CD4-positive, CD25-positive, alpha-beta regulatory T cell (primary cell): ENCODE measurements at regions not wholly inside any gene's neighbourhood (a gene's known extent, or its start where the extent isn't known, plus 50 kb on each side); places are given as distances from the start of the nearest gene placed in this dataset.

ENCODE experiments used
- ATAC-seq, 2 donors: fragments of 150-1000 bp; cut with Tn5 transposase; one replicate each; pipeline ENCODE4 v1.10.0; 2021; ENCODE audit warnings: low read depth in 2 of 2, moderate number of reproducible peaks in 2 of 2, moderate library complexity in 1 of 2
- DNase-seq, 3 donors: peaks; one replicate each; pipeline versions ENCODE4 v3.0.0 to v3.0.0-alpha.2; 2012 to 2022; ENCODE audit warnings: mixed read lengths in 1 of 3
- H3K27ac ChIP-seq: one replicate; pipeline ENCODE4 v1.7.0; 2013; ENCODE audit warnings: mild to moderate bottlenecking, low read length; ENCODE audit not compliant: insufficient read depth, poor library complexity, severe bottlenecking
- H3K27me3 ChIP-seq: one replicate; pipeline ENCODE4 v1.7.0; 2013; ENCODE audit warnings: low read length; ENCODE audit not compliant: control insufficient read depth, insufficient read depth
- H3K36me3 ChIP-seq: one replicate; pipeline ENCODE4 v1.7.0; 2013; ENCODE audit warnings: mild to moderate bottlenecking, low read length, moderate library complexity; ENCODE audit not compliant: control insufficient read depth, insufficient read depth
- H3K4me1 ChIP-seq: 2 replicates; pipeline ENCODE4 v1.7.0; 2013; ENCODE audit warnings: mild to moderate bottlenecking, low read length; ENCODE audit not compliant: insufficient read depth, control insufficient read depth, poor library complexity, severe bottlenecking
- H3K4me3 ChIP-seq: one replicate; pipeline ENCODE4 v1.7.0; 2013; ENCODE audit warnings: low read depth, mild to moderate bottlenecking, low read length, moderate library complexity
- H3K9me3 ChIP-seq, 2 experiments: 1 replicate in 1 of 2; 2 replicates in 1 of 2; pipeline ENCODE4 v1.7.0; 2013; ENCODE audit warnings: low read length in 2 of 2, mild to moderate bottlenecking in 1 of 2, moderate library complexity in 1 of 2; ENCODE audit not compliant: control insufficient read depth in 2 of 2
- H3K27ac Mint-ChIP-seq, 3 donors: one replicate each; pipeline ENCODE4 v1.8.0; 2020 to 2022; ENCODE audit warnings: mild to moderate bottlenecking in 3 of 3, mixed read lengths in 3 of 3, moderate library complexity in 2 of 3
- H3K27me3 Mint-ChIP-seq: one replicate; pipeline ENCODE4 v1.8.0; 2022; ENCODE audit warnings: mild to moderate bottlenecking, mixed read lengths
- H3K36me3 Mint-ChIP-seq: one replicate; pipeline ENCODE4 v1.8.0; 2020; ENCODE audit warnings: mixed read lengths
- H3K4me1 Mint-ChIP-seq, 4 donors: one replicate each; pipeline ENCODE4 v1.8.0; 2020 to 2022; ENCODE audit warnings: mixed read lengths in 4 of 4, mild to moderate bottlenecking in 1 of 4
- H3K4me3 Mint-ChIP-seq, 4 donors: one replicate each; pipeline ENCODE4 v1.8.0; 2020 to 2022; ENCODE audit warnings: mild to moderate bottlenecking in 4 of 4, mixed read lengths in 4 of 4, moderate library complexity in 3 of 4
- H3K9me3 Mint-ChIP-seq, 7 donors: one replicate each; pipeline ENCODE4 v1.8.0; 2020 to 2022; ENCODE audit warnings: mixed read lengths in 7 of 7, mild to moderate bottlenecking in 3 of 7, moderate library complexity in 2 of 7

DNA sequence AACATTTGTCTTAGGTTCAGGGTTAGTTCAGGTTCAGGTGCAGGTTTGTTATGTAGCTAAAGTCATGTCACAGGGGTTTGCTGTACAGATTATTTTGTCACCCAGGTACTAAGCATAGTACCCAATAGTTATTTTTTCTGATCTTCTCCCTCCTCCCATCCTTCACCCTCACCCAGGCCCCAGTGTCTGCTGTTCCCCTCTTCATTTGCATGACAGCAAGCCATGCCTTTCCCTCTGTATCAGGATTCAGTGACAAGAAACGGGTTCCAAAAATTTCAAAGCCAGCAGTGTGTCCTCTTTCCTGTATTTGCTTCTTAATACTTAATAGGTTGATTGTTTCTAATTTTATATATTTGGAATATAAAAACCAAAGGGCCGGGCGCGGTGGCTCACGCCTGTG lies 330.8 kb upstream of the SGCD start:
- Mint-ChIP-seq H3K4me1 (no peaks in the 10 kb centered on the region), H3K27ac (no peak overlapping the region), H3K27me3 (peaks cover 4% of the 10 kb centered on the region), H3K9me3 (peaks cover 0 to 3% (median 0%) of the 10 kb centered on the region in 7 donors), H3K36me3 (no peaks in the 10 kb centered on the region), H3K4me3 (no peak overlapping the region)
- H3K27me3 ChIP-seq, result no peaks in the 10 kb centered on the region
- no peaks in the 10 kb centered on the region for H3K36me3 ChIP-seq
- no peaks in the 10 kb centered on the region for H3K4me1 ChIP-seq
- H3K27ac ChIP-seq, result no peak overlapping the region
- H3K9me3 ChIP-seq, result no peaks in the 10 kb centered on the region
- ATAC-seq, result no peak
- DNase-seq, result no peak
- H3K4me3 ChIP-seq, result no peak overlapping the region

DNA sequence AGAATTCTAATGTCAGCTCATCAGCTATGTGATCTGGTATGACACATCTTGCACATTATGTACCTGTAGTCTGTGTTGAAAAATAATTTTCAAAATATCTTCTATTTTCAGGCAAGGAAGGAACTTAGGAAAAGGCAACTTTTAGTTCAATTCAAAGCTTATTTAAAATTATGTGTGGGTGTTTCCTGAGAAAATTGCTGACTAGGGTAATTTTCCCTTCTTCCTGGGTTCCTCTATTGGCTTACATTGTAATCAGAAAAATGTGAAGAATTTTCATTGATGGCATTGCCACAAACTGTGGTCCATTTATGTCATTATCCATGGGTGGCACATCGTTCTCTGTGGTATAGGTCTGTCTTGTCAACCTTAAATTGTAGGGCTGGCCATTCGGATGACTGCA lies 328.7 kb upstream of the SGCD start:
- Histone ChIP-seq H3K36me3 (no peaks in the 10 kb centered on the region), H3K4me1 (no peaks in the 10 kb centered on the region), H3K27ac (no peak overlapping the region), H3K27me3 (no peaks in the 10 kb centered on the region), H3K4me3 (no peak overlapping the region), H3K9me3 (no peaks in the 10 kb centered on the region)
- Mint-ChIP-seq H3K27me3 (no peaks in the 10 kb centered on the region), H3K4me1 (no peaks in the 10 kb centered on the region), H3K9me3 (peaks cover 0 to 4% (median 0%) of the 10 kb centered on the region in 7 donors), H3K4me3 (no peak overlapping the region), H3K36me3 (no peaks in the 10 kb centered on the region), H3K27ac (no peak overlapping the region)
- DNase-seq, result no peak
- ATAC-seq, result no peak

DNA sequence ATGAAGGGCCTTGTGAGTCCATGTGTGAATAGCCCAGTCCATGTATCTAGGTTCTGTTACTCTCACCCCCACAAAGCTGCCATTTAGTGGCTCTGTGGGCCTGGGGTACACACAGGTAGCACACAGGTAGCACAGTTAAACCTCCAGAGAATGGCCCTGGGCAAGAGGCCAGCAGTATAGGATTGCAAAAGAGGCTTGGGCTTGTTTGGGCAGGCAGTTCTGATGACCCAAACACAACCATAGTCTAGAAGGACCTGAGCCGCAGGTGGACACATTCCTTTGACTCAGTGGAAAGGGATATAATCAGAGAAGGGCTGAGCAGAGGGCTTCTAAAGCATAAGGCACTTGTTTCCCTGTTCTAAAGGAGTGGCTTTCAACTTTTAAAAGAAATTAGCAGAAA lies 326.8 kb upstream of the SGCD start:
- no peaks in the 10 kb centered on the region for H3K27me3 Mint-ChIP-seq
- Histone ChIP-seq H3K36me3 (no peaks in the 10 kb centered on the region), H3K9me3 (no peaks in the 10 kb centered on the region), H3K4me1 (no peaks in the 10 kb centered on the region), H3K4me3 (no peak overlapping the region), H3K27me3 (no peaks in the 10 kb centered on the region), H3K27ac (no peak overlapping the region)
- no peaks in the 10 kb centered on the region for H3K36me3 Mint-ChIP-seq
- no peaks in the 10 kb centered on the region for H3K4me1 Mint-ChIP-seq
- no peak overlapping the region for H3K27ac Mint-ChIP-seq
- ATAC-seq (no peak), DNase-seq (no peak)
- no peak overlapping the region for H3K4me3 Mint-ChIP-seq
- H3K9me3 Mint-ChIP-seq, result peaks cover 0 to 4% (median 0%) of the 10 kb centered on the region in 7 donors

DNA sequence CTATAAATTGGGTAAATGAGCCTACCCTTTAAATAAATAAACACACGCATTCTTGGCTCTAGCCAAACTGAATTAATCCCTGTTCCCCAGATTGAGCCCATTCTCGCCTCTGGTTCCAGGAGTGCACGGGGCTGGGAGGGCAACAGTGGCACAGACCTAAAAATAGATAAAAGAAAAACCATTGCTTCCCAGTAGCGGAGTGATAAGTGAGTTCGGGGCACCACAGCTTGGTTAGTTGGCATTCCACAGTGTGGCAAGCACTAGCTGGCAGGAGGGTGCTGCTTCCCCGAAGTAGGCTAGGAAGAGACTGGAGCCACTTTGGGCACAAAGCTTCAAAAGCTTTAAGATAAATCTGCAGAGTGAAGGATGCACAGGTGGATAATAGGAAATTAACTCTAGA lies 322.2 kb upstream of the SGCD start:
- Histone ChIP-seq H3K27ac (no peak overlapping the region), H3K4me3 (no peak overlapping the region), H3K9me3 (no peaks in the 10 kb centered on the region), H3K27me3 (no peaks in the 10 kb centered on the region), H3K4me1 (no peaks in the 10 kb centered on the region), H3K36me3 (no peaks in the 10 kb centered on the region)
- no peaks in the 10 kb centered on the region for H3K4me1 Mint-ChIP-seq
- H3K27ac Mint-ChIP-seq, result no peak overlapping the region
- H3K4me3 Mint-ChIP-seq, result no peak overlapping the region
- no peaks in the 10 kb centered on the region for H3K27me3 Mint-ChIP-seq
- H3K9me3 Mint-ChIP-seq, result peaks cover 0 to 5% (median 0%) of the 10 kb centered on the region in 7 donors
- no peak for DNase-seq
- ATAC-seq, result no peak
- no peaks in the 10 kb centered on the region for H3K36me3 Mint-ChIP-seq

DNA sequence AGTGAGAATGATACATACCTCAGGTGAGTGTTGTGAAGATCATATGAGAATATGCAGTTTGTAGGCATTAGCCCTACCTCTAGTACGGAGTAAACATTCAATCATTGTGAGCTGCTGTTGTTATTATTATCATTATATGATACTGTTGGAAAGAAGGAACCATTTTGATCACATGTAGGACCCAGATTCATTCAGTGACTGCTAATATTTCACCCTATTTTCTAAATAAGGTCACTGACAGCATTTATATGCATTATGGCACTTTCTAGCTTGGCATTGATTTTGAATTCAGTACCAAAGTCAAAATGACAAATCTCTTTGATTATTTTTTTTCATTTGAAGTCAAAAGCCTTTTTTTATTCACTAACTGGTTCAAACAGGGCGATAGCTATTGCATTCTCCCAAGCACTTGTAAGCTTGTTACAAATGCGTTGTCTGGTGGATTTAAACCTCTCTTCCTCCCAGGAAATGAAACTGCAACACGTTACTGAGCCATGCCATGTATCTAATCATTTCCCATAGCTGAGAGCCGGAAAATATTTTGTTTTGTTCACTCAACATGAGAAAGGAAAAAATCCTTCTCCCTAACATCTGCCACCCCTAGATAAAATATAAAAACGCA lies 320.8 kb upstream of the SGCD start:
- H3K4me1 Mint-ChIP-seq, result no peaks in the 10 kb centered on the region

DNA sequence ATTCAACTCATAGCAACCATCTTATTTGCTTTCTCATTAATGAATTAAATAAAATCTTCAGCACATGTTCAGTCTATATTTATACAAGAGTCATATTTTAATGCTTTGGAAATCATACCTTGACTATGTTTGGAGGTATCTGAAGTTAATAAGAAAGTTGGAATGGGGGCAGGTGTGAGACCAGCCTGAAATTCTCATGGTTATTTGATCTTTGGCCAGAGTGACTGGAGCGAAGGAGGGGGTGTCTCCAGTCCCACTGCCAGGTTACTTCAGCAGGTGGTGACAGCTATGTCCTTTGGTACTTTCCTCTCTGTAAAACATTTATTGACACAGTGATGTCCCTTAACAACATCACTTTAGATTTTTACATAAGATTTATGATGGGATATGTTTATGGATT lies 318.1 kb upstream of the SGCD start:
- H3K27ac ChIP-seq, result no peak overlapping the region
- no peak overlapping the region for H3K4me3 ChIP-seq
- no peaks in the 10 kb centered on the region for H3K4me1 ChIP-seq
- no peaks in the 10 kb centered on the region for H3K27me3 ChIP-seq
- no peaks in the 10 kb centered on the region for H3K9me3 ChIP-seq
- Mint-ChIP-seq H3K27ac (no peak overlapping the region), H3K36me3 (no peaks in the 10 kb centered on the region), H3K4me3 (no peak overlapping the region), H3K27me3 (no peaks in the 10 kb centered on the region), H3K9me3 (peaks cover 0 to 1% (median 0%) of the 10 kb centered on the region in 7 donors), H3K4me1 (no peaks in the 10 kb centered on the region)
- H3K36me3 ChIP-seq, result no peaks in the 10 kb centered on the region
- ATAC-seq (no peak), DNase-seq (no peak)

More for the DNA sequence above, 320.8 kb upstream of the SGCD start:
- no peaks in the 10 kb centered on the region for H3K36me3 ChIP-seq
- H3K4me3 ChIP-seq, result no peak overlapping the region
- H3K9me3 ChIP-seq, result no peaks in the 10 kb centered on the region
- Mint-ChIP-seq H3K27me3 (no peaks in the 10 kb centered on the region), H3K4me3 (no peak overlapping the region), H3K36me3 (no peaks in the 10 kb centered on the region), H3K27ac (no peak overlapping the region), H3K9me3 (peaks cover 0 to 4% (median 0%) of the 10 kb centered on the region in 7 donors)
- ATAC-seq (no peak), DNase-seq (no peak)
- no peaks in the 10 kb centered on the region for H3K4me1 ChIP-seq
- no peak overlapping the region for H3K27ac ChIP-seq
- no peaks in the 10 kb centered on the region for H3K27me3 ChIP-seq

DNA sequence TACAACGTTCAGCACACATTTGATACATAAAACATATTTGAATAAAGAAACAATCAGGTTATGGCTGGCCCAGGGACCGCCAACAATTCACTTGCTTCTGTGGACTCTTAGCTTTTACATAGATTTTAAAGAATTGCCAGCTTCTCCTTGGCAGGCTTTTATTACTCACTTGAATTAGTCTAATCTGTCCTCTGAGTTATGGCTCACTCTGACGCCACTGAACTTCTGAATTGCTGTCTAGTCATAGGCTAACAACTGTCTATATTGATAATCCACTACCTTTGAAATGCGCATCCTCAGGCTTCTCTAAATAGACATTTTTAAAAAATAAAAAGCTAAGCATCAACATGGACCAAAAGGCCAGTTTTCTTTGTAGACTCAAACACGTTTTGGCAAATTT lies 317.4 kb upstream of the SGCD start:
- no peak overlapping the region for H3K27ac Mint-ChIP-seq
- no peak for ATAC-seq

DNA sequence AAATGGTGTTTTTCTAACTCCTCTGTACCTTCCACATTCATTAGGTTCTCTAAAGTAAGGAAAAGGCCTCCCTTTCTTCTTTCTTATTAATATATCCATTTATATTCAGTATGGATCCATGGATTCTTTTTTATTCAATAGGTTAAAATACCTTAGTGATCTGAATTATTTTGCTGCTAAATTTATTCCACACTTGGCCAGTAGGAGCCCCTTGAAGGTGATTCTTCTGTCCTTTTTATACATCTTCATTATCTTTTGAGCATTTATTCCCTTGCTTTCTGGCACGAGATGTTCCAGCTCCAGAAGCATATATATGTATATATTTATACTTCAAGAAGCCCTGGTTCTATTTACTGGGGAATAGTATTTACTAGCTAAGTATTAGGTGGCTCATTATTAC lies 311.8 kb upstream of the SGCD start:
- Mint-ChIP-seq H3K27ac (no peak overlapping the region), H3K9me3 (no peaks in the 10 kb centered on the region), H3K36me3 (no peaks in the 10 kb centered on the region), H3K4me3 (no peak overlapping the region), H3K27me3 (no peaks in the 10 kb centered on the region), H3K4me1 (no peaks in the 10 kb centered on the region)
- Histone ChIP-seq H3K36me3 (no peaks in the 10 kb centered on the region), H3K4me3 (no peak overlapping the region), H3K27ac (no peak overlapping the region), H3K4me1 (no peaks in the 10 kb centered on the region), H3K9me3 (no peaks in the 10 kb centered on the region), H3K27me3 (no peaks in the 10 kb centered on the region)
- DNase-seq, result no peak
- ATAC-seq, result no peak

More for the DNA sequence above, 317.4 kb upstream of the SGCD start:
- Histone ChIP-seq H3K27ac (no peak overlapping the region), H3K27me3 (no peaks in the 10 kb centered on the region), H3K4me3 (no peak overlapping the region), H3K9me3 (no peaks in the 10 kb centered on the region), H3K4me1 (no peaks in the 10 kb centered on the region), H3K36me3 (no peaks in the 10 kb centered on the region)
- no peak overlapping the region for H3K4me3 Mint-ChIP-seq
- peaks cover 0 to 1% (median 0%) of the 10 kb centered on the region in 7 donors for H3K9me3 Mint-ChIP-seq
- H3K27me3 Mint-ChIP-seq, result no peaks in the 10 kb centered on the region
- DNase-seq, result no peak
- H3K36me3 Mint-ChIP-seq, result no peaks in the 10 kb centered on the region
- H3K4me1 Mint-ChIP-seq, result no peaks in the 10 kb centered on the region
